HAP-1 (cell line): ENCODE measurements at regions not wholly inside any gene's neighbourhood (a gene's known extent, or its start where the extent isn't known, plus 50 kb on each side); places are given as distances from the start of the nearest gene placed in this dataset.
"Not testable (repeated sequence)": the region's sequence is repeated elsewhere in the genome, so short reads cannot be mapped to it uniquely, and the experiment has no call there.

Experiments
- DNase-seq, 2 experiments: peaks; one replicate each; pipeline ENCODE4 v3.0.0-alpha.2; 2016 to 2020; ENCODE audit warnings: low spot score in 2 of 2
- H3K27me3 ChIP-seq: fragments of 250-450 bp; sonication (Bioruptor Pico); 2 replicates; pipeline ENCODE4 v1.5.1; 2020; ENCODE audit warnings: low read depth, mild to moderate bottlenecking, moderate library complexity
- H3K36me3 ChIP-seq: fragments of 250-450 bp; sonication (Bioruptor Pico); replicated peaks from 2 replicates; pipeline ENCODE4 v1.5.1; 2020; ENCODE audit warnings: mild to moderate bottlenecking
- H3K4me1 ChIP-seq: fragments of 250-450 bp; sonication (Bioruptor Pico); 2 replicates; pipeline ENCODE4 v1.5.1; 2020; ENCODE audit warnings: mild to moderate bottlenecking
- H3K4me3 ChIP-seq: fragments of 250-450 bp; sonication (Bioruptor Pico); 2 replicates; pipeline ENCODE4 v1.5.1; 2020; ENCODE audit warnings: mild to moderate bottlenecking, moderate library complexity
- H3K9me3 ChIP-seq: fragments of 250-450 bp; sonication (Bioruptor Pico); 2 replicates; pipeline ENCODE4 v1.5.1; 2020; ENCODE audit warnings: mild to moderate bottlenecking, moderate library complexity
- in situ Hi-C: fragments of 300-500 bp; cut with MboI; formaldehyde crosslinking; loops from 3 replicates; pipeline ENCODE4 v1.14.3; 2020; ENCODE audit warnings: low sequenced_read_pairs, inconsistent platforms, mixed read lengths

DNA sequence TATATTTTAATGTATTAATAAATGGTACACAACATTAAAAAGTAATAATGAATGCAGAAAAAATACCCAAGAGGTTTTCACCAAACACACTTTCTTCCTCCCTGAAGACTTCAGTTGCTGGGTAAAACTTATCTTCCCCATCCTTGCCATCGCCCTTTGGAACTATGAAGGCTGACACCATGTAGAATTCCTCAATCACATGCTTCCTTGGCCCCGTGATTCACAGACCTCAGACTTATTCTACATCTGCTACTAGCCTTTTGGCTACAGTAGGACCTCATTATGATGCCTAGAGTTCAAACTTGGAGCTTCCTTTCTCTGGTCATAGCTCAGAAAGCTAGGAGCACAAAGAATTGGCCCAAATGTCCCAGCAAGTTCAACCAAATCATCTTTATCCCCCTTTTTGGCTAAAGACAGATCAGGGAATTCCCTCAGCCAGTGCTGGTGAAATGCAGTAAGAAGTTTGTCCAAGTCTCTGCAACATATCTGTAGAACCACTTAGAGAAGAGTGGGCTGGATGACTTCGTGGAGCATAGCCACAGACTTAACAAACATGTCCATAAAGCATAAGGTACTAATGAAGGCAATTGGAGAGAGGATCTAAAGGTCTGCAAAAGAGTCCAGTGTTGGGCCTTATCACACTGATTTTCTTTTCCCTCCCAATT, 253.5 kb downstream of the SEC61B start:
- no peaks in the 10 kb centered on the region for H3K27me3 ChIP-seq
- no peaks in the 10 kb centered on the region for H3K9me3 ChIP-seq
- no peak overlapping the region for H3K4me3 ChIP-seq
- H3K36me3 ChIP-seq: no peaks in the 10 kb centered on the region
- in situ Hi-C loops: no loop called here
- DNase-seq: no peak
- no peaks in the 10 kb centered on the region for H3K4me1 ChIP-seq

DNA sequence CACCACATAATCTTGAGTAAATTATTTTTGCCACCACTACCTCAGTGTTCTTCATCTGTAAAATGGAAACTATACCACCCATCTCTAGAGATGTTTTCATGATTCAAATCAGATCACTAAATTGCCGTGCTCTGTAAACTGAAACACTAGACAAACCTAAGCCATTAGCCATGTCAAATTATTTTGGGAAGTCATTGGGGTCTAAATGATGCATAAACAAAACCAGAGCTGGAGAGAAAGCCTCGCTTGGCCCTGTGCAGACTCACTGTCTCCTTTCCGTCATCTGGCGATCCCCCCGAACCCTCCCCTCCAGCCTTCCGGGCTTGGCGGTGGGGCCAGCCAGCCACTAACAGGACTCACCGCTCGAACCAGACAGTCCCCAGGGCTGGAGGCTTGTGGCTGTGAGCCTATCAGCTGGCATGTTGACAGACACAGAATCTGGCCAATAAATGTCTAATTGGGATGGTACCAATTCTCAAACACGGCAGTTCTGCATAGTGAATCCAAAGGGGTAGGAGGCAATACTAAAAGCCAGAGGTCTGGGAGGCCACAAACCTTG, 256.5 kb downstream of the SEC61B start:
- Histone ChIP-seq H3K27me3 (peaks cover 7% of the 10 kb centered on the region; the same call in 1 of the 2 replicates), H3K4me1 (no peaks in the 10 kb centered on the region), H3K4me3 (no peak overlapping the region), H3K36me3 (no peaks in the 10 kb centered on the region), H3K9me3 (no peaks in the 10 kb centered on the region)
- in situ Hi-C loops: no loop called here
- no peak for DNase-seq

DNA sequence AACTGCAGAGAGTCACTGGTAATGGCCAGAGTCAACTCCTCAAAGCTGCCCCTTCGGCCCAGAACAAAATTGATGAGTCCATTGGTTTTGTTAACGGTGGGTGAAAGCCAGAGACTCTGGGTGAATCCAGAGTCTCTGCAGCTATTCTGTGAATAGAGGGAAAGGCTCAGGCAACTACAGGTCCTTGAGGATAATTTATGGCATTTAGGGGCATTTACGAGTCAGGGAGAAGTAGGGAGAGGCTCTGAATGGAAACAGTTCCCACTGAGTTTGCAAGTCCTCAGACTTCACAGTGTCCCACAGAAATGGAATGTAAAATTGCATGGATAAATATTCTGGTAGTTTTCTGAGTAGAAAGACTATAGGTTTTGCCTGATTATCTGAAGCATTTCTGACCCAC, 257.8 kb downstream of the SEC61B start:
- Histone ChIP-seq H3K27me3 (peaks cover 7% of the 10 kb centered on the region; the same call in 1 of the 2 replicates), H3K9me3 (no peaks in the 10 kb centered on the region), H3K4me3 (no peak overlapping the region), H3K36me3 (no peaks in the 10 kb centered on the region), H3K4me1 (no peaks in the 10 kb centered on the region)
- DNase-seq: no peak
- in situ Hi-C loops: no loop called here

DNA sequence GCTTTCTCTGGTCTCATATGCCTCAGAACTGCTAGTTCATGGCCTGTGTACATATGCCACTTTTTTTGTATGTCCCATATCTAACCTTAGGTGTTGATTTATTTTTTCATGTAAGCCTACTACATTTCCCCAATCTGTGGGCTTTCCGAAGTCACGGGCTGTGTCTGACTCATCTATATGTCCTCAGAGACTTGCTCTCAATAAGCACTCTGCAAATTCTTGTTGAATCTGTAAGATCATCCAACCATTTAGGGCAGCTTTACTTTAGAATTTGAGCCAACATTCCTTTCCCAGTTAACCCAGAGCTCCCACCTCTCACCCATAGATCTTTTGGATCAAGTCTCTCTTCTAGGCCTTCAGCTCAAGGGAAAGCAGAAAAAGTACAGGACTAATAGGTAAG, 263.4 kb downstream of the SEC61B start:
- DNase-seq: no peak
- Histone ChIP-seq H3K9me3 (no peaks in the 10 kb centered on the region), H3K4me1 (peaks cover 6% of the 10 kb centered on the region; the same call in 1 of the 2 replicates), H3K4me3 (no peak overlapping the region), H3K36me3 (no peaks in the 10 kb centered on the region), H3K27me3 (peaks cover 7% of the 10 kb centered on the region; the same call in 1 of the 2 replicates)
- in situ Hi-C loops: no loop called here

DNA sequence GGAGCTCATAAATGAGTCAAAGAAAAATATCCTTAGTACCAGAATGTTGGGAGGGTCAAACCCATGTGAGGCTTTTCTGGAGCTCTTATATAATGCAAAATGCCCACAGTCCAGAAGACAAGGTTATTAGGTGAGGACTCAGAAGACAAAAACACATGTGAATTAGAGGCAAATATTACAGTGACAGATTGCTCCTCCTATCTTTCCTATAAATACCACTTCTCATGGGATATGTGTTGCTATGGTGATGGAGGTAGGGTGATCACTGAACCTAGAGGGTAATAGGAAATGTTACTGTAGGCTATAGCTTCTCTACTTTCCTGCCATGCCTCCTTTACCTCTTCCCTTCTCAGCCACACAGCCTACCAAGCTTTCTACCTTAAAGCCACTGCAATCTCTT, 264.6 kb downstream of the SEC61B start:
- peaks cover 7% of the 10 kb centered on the region; the same call in 1 of the 2 replicates for H3K27me3 ChIP-seq
- no peak overlapping the region for H3K4me3 ChIP-seq
- H3K36me3 ChIP-seq: no peaks in the 10 kb centered on the region
- DNase-seq: no peak
- H3K4me1 ChIP-seq: peaks cover 6% of the 10 kb centered on the region; the same call in 1 of the 2 replicates
- no peaks in the 10 kb centered on the region for H3K9me3 ChIP-seq
- in situ Hi-C loops: no loop called here

DNA sequence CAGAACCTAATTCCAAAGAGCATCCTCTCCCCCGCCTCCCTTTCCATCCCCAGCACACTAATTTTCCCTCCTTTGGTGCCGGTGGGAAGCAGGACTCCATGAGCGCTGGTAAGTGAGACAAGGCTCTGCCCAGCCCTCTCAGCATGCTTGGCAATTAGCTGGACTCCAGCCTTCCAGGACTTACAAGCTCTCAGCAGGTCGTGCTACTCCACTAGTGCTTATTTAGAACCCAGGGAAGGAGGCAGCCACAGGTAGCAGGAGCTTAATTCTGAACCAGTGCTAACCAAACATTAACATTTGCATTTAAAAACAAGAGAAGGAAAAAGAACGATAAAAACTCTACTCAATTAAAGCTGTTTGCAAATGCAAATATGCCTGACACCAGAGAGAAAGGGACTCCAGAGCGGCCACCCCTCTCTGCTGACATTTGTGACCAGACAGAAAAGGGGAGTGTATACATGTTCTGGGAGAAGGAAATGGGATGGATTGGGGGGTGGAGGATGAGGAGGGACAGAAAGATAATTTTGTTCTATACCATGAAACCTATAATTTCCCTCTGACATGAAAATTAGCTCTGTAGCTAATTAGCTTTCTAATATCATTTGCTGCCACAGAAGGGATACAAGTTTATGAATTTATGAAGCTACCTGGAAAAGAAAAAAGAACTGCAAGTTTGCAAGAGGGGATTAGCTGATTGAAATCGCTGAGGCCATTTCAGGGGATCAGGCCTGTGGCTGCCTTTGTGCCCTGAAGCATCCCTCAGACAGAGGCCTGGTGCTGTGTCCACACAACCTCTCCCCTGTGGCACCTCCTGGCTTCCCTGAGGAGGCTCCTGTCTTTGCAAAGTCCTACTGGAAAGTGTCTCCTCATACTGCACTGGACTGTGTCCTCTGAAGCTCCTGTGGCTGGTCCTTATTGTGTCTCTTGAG, 266.3 kb downstream of the SEC61B start:
- DNase-seq: peak in 1 of 2 experiments; percentile 14
- Histone ChIP-seq H3K4me1 (peaks cover 6% of the 10 kb centered on the region; the same call in 1 of the 2 replicates), H3K4me3 (no peak overlapping the region), H3K9me3 (no peaks in the 10 kb centered on the region), H3K36me3 (no peaks in the 10 kb centered on the region), H3K27me3 (peaks cover under 1% of the 10 kb centered on the region; the same call in 1 of the 2 replicates)
- in situ Hi-C loops: no loop called here

DNA sequence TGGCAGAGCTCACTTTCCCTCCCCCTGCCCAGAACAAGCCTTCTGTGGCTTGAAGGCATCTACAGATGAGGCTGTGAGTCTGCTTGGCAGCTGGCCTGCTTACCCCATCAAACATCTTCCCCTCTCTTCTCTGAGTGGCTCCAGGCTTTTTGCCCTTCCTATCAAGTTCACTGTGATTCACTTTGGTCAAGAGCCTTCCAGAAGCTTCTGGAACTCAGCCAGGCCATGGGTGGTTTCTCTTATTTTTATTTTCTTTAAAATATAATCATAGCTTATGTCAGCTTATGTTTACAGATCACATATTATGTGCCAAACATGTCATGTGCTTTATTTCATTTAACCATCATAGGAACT, 267.0 kb downstream of the SEC61B start:
- in situ Hi-C loops: no loop called here
- H3K36me3 ChIP-seq: no peaks in the 10 kb centered on the region
- peaks cover 6% of the 10 kb centered on the region; the same call in 1 of the 2 replicates for H3K4me1 ChIP-seq
- DNase-seq: no peak
- no peak overlapping the region for H3K4me3 ChIP-seq
- no peaks in the 10 kb centered on the region for H3K9me3 ChIP-seq
- no peaks in the 10 kb centered on the region for H3K27me3 ChIP-seq

DNA sequence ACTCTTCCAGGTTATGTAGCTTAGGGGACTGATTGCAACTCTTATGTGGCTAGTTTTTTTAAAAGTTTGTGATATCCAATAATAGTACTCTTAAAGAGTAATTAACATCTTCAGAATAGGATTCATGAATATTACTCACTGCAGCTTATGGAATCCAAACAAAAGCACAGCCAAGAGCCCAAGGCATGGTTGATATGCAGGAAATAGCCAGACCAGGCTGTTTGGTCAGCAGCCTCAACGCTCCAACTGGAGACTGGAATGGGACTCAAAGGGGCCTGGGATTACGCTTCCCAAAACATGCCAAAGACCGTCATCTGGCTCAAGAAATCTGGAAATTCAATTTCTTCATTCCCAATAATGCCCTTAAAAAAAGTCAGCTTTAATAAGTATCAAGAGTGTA, 268.6 kb downstream of the SEC61B start:
- in situ Hi-C loops: no loop called here
- no peak for DNase-seq
- H3K4me3 ChIP-seq: no peak overlapping the region
- no peaks in the 10 kb centered on the region for H3K36me3 ChIP-seq
- no peaks in the 10 kb centered on the region for H3K27me3 ChIP-seq
- H3K4me1 ChIP-seq: peaks cover 6% of the 10 kb centered on the region; the same call in 1 of the 2 replicates
- no peaks in the 10 kb centered on the region for H3K9me3 ChIP-seq

DNA sequence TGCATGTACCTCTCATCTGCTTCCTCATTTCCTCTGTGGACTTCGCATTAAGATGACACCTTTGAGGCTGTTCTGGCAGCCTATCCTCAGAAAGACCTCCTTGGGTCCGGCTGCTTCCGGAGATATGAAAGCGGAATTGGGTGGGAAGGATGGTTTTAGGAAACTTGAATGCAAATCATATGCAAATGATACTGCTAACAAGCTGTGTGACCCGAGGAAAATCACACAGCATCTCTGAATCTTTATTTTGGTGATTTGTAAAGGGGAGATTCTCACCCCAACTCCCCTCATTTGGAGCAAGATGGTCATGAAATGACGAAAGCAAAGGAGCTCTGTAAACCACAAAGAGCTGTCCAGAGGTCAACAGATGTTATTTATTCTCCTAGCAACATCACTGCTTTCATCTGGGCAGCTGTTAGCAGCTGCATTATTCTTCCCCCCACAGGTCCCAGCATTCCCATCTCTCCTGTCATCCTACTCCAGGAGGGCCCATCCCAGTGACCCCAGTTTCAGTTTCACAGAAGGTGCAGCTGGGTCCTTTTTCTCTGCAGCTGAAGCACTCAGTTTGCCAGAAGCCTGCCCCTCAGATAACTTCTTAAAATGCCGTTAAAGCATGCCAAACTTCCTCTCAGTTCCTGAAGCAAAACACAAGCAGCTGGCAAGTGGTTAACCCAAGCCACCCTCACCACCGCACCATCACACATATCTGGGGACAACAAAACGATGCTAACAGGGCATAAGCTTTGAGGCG, 269.5 kb downstream of the SEC61B start:
- DNase-seq: no peak
- H3K4me1 ChIP-seq: peaks cover 6% of the 10 kb centered on the region; the same call in 1 of the 2 replicates
- H3K36me3 ChIP-seq: no peaks in the 10 kb centered on the region
- H3K4me3 ChIP-seq: no peak overlapping the region
- H3K9me3 ChIP-seq: no peaks in the 10 kb centered on the region
- in situ Hi-C loops: no loop called here
- no peaks in the 10 kb centered on the region for H3K27me3 ChIP-seq

DNA sequence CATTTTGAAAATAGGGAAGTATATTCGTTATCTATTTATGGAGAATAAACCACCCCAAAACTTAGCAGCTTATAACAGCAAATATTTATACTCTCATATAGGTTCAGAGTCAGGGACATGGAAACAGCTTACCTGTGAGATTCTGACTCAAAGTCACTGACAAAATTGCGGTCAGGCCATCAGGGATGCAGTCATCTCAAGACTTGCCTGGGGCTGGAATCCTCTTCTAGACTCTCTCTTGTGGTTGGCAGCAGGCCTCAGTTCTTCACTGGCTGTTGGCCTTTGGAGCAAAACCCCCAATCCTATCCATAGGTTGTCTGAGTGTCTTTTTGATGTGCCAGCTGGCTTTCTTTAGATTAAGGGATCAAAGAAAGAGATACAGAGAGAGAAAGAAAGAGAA, 275.6 kb downstream of the SEC61B start:
- H3K36me3 ChIP-seq: no peaks in the 10 kb centered on the region

DNA sequence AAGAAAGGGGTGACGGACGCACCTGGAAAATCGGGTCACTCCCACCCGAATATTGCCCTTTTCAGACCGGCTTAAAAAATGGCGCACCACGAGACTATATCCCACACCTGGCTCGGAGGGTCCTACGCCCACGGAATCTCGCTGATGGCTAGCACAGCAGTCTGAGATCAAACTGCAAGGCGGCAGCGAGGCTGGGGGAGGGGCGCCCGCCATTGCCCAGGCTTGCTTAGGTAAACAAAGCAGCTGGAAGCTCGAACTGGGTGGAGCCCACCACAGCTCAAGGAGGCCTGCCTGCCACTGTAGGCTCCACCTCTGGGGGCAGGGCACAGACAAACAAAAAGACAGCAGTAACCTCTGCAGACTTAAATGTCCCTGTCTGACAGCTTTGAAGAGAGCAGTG, 276.9 kb downstream of the SEC61B start:
- in situ Hi-C loops, H3K4me3 ChIP-seq, H3K4me1 ChIP-seq, H3K36me3 ChIP-seq, H3K27me3 ChIP-seq, H3K9me3 ChIP-seq: not testable (repeated sequence)
- peak in 1 of 2 experiments; percentile 23 for DNase-seq

More for the DNA sequence above, 275.6 kb downstream of the SEC61B start:
- Histone ChIP-seq H3K4me3 (no peak overlapping the region), H3K27me3 (no peaks in the 10 kb centered on the region), H3K4me1 (no peaks in the 10 kb centered on the region), H3K9me3 (no peaks in the 10 kb centered on the region)
- no peak for DNase-seq
- in situ Hi-C loops: no loop called here

DNA sequence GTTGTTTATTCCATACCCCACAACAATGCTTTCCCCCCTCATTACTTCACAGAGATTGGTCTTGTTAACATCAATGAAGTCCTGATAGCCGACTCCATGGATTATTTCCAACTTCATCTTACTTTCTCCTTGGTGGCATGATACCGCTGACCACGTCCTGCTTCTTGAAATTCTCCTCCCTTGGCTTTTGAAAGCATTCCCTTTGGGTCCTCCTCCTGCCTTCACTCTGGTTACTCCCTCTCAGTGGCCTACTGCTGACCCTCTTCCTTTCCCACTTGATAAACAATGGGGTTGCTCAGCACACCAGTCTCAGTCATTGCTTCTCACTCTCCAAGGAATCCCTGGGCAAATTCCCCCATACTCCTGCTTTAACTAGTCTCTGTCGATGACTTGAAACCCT, 283.9 kb downstream of the SEC61B start:
- DNase-seq: no peak
- in situ Hi-C loops: no loop called here
- Histone ChIP-seq H3K27me3 (no peaks in the 10 kb centered on the region), H3K9me3 (no peaks in the 10 kb centered on the region), H3K36me3 (no peaks in the 10 kb centered on the region), H3K4me1 (peaks cover 16% of the 10 kb centered on the region), H3K4me3 (no peak overlapping the region)

DNA sequence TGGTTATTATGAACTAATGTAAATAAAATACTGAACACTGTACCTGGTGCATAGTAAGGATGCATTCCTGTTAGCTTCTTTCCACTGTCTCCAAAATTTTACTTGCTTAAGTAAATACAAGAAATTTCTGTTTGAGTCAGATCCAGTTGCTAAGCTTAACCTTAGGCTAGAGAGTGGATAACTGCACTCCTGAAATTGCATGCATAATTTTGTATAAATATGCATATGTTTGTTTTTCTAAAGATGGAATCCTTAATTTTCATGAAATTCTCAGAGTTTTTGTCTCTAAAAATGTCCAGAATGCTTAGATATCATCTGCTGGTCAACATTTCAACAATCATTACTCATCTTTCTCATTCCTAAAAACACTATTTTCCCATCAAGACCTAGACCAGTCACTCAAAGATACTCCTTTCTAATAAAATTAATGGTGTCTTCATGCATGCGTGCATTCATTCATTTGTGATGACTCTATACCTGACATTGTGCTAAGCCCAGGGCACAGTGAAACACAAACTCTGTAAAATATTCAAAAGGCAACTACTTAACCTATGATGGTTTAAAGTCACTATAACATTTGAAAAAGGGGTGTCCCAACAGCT, 284.8 kb downstream of the SEC61B start:
- in situ Hi-C loops: no loop called here
- H3K36me3 ChIP-seq: no peaks in the 10 kb centered on the region
- peaks cover 16% of the 10 kb centered on the region for H3K4me1 ChIP-seq
- no peak overlapping the region for H3K4me3 ChIP-seq
- DNase-seq: no peak
- no peaks in the 10 kb centered on the region for H3K9me3 ChIP-seq
- H3K27me3 ChIP-seq: no peaks in the 10 kb centered on the region
